AG04449 (cell line): ENCODE measurements at regions not wholly inside any gene's neighbourhood (a gene's known extent, or its start where the extent isn't known, plus 50 kb on each side); places are given as distances from the start of the nearest gene placed in this dataset.

ENCODE experiments used
- CTCF ChIA-PET: fragments of 350-600 bp; formaldehyde crosslinking; extraction: SDS; loops from one replicate; lab custom pipeline; 2021; ENCODE audit warnings: antibody characterized with exemption; lab: Yijun Ruan, JAX
- POLR2A ChIA-PET: fragments of 400-600, 350-600 bp; formaldehyde crosslinking; extraction: SDS; loops from one replicate; lab custom pipeline; 2020; ENCODE audit warnings: antibody characterized with exemption, inconsistent platforms; lab: Yijun Ruan, JAX
- DNase-seq: peaks from one replicate; pipeline ENCODE4 v3.0.0-alpha.2; 2010; ENCODE audit warnings: low read depth, low spot score
- H3K4me3 ChIP-seq: 2 replicates; pipeline ENCODE4 v1.5.1; 2011; ENCODE audit warnings: low read depth, mild to moderate bottlenecking, control low read depth, low read length
- TF ChIP-seq, protein P1 (sequence below): IDR thresholded peaks from one replicate; pipeline ENCODE4 v1.5.1; 2011; ENCODE audit warnings: mild to moderate bottlenecking, moderate library complexity, low read length, control low read depth, inconsistent platforms; ENCODE audit not compliant: insufficient read depth; ENCODE audit errors: missing control alignments

DNA sequence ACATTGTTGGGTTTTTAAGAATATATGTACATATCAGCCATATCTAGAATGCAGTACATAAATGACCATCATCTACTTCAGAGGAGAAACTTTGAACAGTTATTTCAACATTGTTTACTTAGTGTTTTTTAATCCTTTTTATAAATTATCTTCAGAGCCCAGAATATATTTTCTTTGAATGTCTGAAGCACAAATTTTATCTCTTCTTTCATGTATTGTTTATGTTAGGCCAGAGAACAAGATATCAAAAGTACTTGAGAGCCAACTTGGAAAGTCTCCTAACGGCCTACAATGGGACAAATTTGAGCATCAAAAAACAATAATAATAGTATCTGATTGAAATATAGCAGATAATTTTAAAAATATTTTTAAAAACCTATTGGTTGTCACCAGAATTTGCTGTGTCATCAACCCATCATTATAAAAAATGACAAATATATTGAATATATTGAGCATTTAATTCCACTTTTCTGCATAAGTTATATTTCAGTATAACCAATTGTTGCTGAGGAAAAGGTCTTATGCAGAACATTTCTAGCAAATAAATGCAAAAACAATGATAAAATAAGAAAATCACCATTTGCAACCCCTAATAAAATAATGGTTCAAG lies 67.5 kb upstream of the CCNG1 start:
- DNase-seq: no peak
- TF ChIP-seq, protein P1, sequence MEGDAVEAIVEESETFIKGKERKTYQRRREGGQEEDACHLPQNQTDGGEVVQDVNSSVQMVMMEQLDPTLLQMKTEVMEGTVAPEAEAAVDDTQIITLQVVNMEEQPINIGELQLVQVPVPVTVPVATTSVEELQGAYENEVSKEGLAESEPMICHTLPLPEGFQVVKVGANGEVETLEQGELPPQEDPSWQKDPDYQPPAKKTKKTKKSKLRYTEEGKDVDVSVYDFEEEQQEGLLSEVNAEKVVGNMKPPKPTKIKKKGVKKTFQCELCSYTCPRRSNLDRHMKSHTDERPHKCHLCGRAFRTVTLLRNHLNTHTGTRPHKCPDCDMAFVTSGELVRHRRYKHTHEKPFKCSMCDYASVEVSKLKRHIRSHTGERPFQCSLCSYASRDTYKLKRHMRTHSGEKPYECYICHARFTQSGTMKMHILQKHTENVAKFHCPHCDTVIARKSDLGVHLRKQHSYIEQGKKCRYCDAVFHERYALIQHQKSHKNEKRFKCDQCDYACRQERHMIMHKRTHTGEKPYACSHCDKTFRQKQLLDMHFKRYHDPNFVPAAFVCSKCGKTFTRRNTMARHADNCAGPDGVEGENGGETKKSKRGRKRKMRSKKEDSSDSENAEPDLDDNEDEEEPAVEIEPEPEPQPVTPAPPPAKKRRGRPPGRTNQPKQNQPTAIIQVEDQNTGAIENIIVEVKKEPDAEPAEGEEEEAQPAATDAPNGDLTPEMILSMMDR: no peak
- H3K4me3 ChIP-seq: no peak overlapping the region
- ChIA-PET POLR2A (no interaction called here), CTCF (no interaction called here)

DNA sequence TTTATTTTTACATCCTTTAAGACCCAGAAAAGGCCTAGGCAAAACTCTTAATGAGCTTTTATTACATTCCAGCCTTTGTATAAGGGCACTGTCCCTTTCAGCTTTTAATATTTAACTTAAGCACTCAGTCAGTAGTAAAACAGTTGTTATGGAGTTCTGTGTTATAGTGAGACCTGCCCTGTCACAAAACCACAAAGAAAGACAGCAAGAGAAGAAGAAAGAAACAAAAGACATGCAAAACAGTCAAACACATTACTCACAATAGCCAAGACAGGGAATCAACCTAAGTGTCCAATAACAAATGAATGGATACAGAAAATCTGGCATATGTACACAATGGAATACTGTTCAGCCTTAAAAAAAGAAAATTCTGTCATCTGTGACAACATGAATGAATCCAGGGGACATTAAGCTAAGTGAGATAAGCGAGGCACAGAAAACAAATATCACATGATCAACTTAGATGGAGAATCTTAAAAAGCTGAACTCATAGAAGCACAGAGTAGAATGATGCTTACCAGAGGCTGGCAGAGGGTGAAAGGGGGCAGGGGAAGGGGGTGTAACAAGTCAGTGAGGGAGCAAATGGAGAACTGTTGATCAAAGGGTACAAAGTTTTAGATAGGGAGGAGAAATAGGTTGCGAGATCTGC lies 63.8 kb upstream of the CCNG1 start:
- no peak for DNase-seq
- CTCF ChIA-PET: no interaction called here
- no peak overlapping the region for H3K4me3 ChIP-seq
- TF ChIP-seq, protein P1: no peak
- POLR2A ChIA-PET: no interaction called here

DNA sequence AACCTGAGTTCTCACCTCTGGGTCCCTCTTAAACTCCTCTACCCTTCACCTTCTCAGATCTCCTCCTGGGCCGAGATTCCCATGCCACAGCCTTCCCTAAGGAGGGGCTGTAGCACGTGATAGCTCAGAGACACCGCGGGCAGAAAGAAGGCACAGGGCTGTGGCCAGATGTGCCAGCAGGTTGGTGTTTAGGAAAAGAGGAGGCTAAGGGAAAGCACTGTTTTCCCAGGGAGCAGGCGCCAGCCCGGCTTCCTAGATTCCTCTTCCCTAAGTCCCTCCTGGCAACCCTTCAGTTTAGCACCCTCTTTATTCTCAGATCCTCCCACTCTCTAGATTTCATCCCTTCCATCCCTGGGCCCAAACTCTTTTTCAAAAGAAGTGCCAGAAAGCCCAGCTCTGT lies 59.4 kb upstream of the CCNG1 start:
- CTCF ChIA-PET: interaction anchor here (0.8 kb wide), 1 partner anchor 31 kb away, joined by 3 read pairs; no protein-coding TSS in a partner anchor
- POLR2A ChIA-PET: no interaction called here
- TF ChIP-seq, protein P1: no peak

DNA sequence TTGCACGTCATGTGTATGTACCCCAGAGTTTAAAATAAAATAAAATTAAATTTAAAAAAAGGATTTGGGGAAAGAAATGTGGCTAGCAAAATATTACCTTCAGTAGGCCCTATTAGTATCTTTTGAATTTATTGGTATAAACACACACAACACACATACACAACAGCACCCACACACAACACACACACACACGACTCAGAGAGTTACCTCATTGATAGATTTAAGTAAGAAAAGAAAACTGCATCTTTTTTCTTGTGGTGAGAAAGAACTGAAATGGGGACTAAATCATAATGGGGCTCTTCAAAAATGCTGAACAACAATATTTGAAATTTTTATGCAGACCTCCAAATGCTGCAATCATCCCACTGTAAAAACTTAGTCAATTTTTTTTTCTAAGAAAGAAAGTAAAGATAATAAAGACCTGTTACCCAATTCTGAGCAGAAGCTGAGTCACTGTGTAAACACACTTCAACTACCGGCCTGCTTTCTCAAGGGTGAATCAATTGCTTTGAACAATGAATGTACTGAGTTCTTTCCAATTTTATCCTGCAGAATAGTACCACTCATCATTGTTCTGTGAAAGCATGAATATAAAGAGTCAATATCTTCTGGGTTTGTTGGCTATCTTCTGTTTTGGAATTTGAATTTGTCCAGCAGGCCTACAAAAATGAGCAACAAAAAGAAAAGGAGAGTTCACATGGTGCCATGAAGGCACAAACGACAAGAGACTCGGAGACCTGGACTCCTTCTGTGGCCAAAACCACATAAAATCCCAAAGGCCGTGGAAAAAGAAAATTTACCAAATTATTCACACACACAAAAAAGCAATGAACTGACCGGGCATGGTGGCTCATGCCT lies 57.9 kb upstream of the CCNG1 start:
- TF ChIP-seq, protein P1: no peak
- ChIA-PET CTCF (no interaction called here), POLR2A (no interaction called here)
- H3K4me3 ChIP-seq: no peak overlapping the region
- DNase-seq: peak; percentile 9

More for the DNA sequence above, 59.4 kb upstream of the CCNG1 start:
- no peak for DNase-seq
- no peak overlapping the region for H3K4me3 ChIP-seq

DNA sequence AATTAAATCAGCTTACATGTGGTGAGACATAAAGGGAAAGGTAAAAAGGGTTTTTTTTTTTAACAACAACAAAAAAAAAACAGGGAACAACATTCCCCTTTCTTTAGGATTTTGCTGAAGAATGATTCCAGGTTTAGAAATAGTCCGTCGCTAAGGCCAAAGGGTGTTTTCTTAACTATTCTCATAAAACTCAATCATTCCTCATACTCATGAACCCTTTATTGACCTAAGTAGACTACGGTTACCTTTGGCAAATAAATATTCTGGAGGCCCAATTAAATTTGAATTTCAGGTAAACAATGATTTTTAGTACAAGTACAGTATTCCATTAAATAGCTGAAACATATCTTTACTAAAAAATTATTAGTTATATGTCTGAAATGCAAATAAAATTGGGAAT lies 55.6 kb upstream of the CCNG1 start:
- no peak overlapping the region for H3K4me3 ChIP-seq
- TF ChIP-seq, protein P1: no peak
- POLR2A ChIA-PET: no interaction called here
- CTCF ChIA-PET: no interaction called here
- DNase-seq: no peak

DNA sequence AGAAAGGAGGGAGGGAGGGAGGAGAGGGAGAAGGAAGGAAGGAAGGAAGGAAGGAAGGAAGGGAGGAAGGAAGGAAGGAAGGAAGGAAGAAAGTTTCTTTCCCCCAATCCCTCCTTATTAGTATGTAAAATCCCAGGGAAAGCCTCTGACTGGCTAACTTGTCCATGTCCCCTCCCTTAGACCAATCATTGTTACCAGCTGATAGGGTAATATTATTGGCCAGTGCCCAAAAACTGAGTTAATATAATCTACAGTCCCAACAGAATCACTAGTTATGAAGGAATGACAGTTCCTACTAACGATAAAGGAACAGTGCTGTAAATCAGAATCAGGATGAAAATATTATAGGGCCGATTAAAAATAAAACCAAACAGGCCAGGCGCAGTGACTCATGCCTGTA lies 53.6 kb upstream of the CCNG1 start:
- no peak overlapping the region for H3K4me3 ChIP-seq
- POLR2A ChIA-PET: no interaction called here
- no peak for DNase-seq
- TF ChIP-seq, protein P1: no peak
- CTCF ChIA-PET: no interaction called here
